ENCODE measurements at regions not wholly inside any gene's neighbourhood (a gene's known extent, or its start where the extent isn't known, plus 50 kb on each side); places are given as distances from the start of the nearest gene placed in this dataset.
"Not testable (repeated sequence)": the region's sequence is repeated elsewhere in the genome, so short reads cannot be mapped to it uniquely, and the experiment has no call there.

- DNase-seq (ENCODE audit: low spot score in 2 of 2) = no peak
- no peak for FAIRE-seq
Observed at GRCh38 chr7:132034748-132035416, 478.5 kb upstream of the PODXL start.

GRCh38 chr7:132030883-132031282, 474.5 kb upstream of the PODXL start:
- FAIRE-seq (no peak), DNase-seq (ENCODE audit: low spot score in 2 of 2) (no peak)

- peak in 1 of 2 donors; percentile 14 for DNase-seq (ENCODE audit: low spot score in 2 of 2)
- no peak for FAIRE-seq
Observed at GRCh38 chr7:132030086-132030568, 473.7 kb upstream of the PODXL start.

- FAIRE-seq = no peak
- DNase-seq (ENCODE audit: low spot score in 2 of 2) = peak; percentile 10 to 16
Observed at GRCh38 chr7:132029369-132030085, 473.1 kb upstream of the PODXL start.

- FAIRE-seq = no peak
- DNase-seq (ENCODE audit: low spot score in 2 of 2) = no peak
Observed at GRCh38 chr7:132028144-132028920, 471.9 kb upstream of the PODXL start.

DNA sequence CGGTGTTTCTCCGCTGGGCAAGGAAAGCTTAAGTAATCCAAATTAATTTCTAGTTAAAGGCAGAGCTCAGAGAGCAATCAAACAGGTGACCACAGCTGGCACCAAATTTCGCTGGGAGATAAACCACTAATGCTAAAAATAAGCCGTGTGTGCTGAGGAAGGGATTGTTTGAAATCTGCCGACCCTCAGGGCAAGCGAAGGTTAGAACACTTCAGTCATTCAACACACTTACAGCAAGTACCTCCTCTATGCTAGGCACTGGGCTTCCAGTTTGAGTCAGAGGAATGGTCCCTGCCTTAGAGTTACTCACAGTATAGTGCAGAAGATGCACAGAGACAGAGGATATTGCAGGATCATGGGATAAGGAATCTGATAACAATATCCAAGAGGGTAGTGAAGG, 467.9 kb upstream of the PODXL start:
- DNase-seq (ENCODE audit: low spot score in 2 of 2) = no peak
- FAIRE-seq = no peak

- DNase-seq (ENCODE audit: low spot score in 2 of 2) (no peak), FAIRE-seq (no peak)
Observed at GRCh38 chr7:132023466-132023865, 467.0 kb upstream of the PODXL start.

GRCh38 chr7:132022188-132022587, 465.8 kb upstream of the PODXL start:
- no peak for DNase-seq (ENCODE audit: low spot score in 2 of 2)
- no peak for FAIRE-seq

GRCh38 chr7:132019703-132020102, 463.3 kb upstream of the PODXL start:
- DNase-seq (ENCODE audit: low spot score in 2 of 2) = no peak
- no peak for FAIRE-seq

GRCh38 chr7:132009778-132010177, 453.4 kb upstream of the PODXL start:
- FAIRE-seq (no peak), DNase-seq (ENCODE audit: low spot score in 2 of 2) (no peak)

- FAIRE-seq (no peak), DNase-seq (ENCODE audit: low spot score in 2 of 2) (no peak)
Observed at GRCh38 chr7:132004529-132004928, 448.1 kb upstream of the PODXL start.

DNA sequence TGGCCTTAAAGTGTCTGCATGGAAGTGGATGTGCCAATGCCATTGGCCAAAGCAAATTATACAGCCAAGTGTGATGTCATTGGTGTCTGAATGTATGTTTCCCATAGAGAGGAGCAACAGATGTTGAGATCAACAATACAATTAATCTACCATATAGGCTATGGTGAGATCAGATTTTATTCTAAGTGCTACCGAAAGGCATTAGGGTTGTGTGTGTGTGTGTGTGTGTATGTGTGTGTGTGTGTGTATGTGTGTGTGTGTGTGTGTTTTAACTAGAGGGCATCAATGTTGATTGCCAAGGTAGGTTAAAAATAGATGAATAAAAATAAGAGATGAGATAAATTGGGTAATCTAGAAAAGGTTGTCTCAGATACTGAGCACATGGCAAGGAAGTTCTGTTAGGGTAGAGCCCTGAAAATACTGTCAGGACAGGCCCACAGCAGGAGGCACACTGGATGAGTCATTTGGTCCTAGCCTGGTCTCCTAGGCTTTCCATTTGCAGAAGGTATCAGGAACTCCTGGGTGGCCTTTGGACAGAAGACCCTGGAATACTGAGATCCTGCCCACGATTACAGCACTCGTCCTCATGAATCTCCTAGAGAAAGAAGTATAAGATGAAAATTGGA, 446.0 kb upstream of the PODXL start:
- FAIRE-seq (no peak), DNase-seq (ENCODE audit: low spot score in 2 of 2) (no peak)

- no peak for FAIRE-seq
- no peak for DNase-seq (ENCODE audit: low spot score in 2 of 2)
Observed at GRCh38 chr7:132001146-132001545, 444.7 kb upstream of the PODXL start.

DNA sequence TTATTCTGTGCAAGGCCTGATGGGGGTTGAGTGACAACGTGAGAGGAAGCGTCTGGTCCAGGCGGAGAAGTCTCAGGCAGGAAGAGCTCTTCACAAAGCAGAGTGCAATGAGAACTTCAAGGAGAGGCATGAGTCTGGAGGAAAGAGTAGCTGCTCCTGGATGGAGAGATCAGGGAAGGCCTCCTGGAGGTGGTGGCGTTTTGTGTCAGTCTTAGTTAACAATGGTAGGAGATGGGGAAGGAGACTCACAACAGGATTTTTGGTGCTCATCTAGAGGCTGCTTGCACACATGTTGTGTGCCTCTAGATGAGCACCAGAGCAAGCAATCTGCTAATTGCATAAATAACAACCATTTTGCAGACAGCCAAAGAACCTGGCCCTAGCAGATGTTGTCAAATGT, 442.8 kb upstream of the PODXL start:
- DNase-seq (ENCODE audit: low spot score in 2 of 2) (no peak), FAIRE-seq (no peak)

DNA sequence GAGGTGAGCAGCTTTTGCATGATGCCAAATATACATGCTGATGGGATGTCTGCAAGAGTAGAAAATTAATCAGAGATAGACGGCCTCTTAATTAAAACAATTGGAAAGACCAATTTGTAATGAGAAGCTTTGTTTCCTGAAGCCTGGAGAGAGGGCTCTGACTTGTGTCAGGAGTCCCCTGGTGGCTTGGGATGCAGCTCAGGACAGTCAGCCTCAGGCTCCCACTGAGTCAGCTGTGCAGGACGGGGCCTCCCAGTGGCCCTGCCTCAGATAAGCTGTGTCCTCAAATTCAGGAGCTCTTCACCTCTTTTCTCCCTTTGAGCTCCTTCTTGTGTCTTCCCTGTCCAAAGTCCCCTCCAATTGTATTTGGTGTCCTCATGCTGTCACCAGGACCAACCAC, 438.9 kb upstream of the PODXL start:
- no peak for DNase-seq (ENCODE audit: low spot score in 2 of 2)

DNA sequence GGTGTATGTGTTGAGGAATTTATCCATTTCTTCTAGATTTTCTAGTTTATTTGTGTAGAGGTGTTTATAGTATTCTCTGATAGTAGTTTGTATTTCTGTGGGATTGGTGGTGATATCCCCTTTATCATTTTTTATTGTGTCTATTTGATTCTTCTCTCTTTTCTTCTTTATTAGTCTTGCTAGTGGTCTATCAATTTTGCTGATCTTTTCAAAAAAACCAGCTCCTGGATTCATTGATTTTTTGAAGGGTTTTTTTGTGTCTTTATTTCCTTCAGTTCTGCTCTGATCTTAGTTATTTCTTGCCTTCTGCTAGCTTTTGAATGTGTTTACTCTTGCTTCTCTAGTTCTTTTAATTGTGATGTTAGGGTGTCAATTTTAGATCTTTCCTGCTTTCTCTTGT, 424.6 kb upstream of the PODXL start:
- DNase-seq (ENCODE audit: low spot score in 2 of 2); FAIRE-seq: not testable (repeated sequence)

More for the DNA sequence above, 438.9 kb upstream of the PODXL start:
- FAIRE-seq = no peak

DNA sequence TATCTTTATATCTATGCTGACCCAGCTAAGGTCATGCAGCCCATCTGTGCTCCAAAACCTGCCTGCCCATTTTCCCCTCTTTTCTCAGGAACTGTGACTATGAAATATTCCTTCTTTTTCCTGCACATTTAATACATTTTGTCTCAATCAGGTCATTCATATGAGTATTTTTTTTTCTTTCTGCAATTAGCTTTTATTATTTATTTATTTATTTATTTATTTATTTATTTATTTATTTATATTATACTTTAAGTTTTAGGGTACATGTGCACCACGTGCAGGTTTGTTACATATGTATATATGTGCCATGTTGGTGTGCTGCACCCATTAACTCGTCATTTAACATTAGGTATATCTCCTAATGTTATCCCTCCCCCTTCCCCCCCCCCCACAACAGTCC, 421.7 kb upstream of the PODXL start:
- not testable (repeated sequence) for FAIRE-seq; DNase-seq (ENCODE audit: low spot score in 2 of 2)

GRCh38 chr7:131976411-131976810, 420.0 kb upstream of the PODXL start:
- FAIRE-seq = no peak
- DNase-seq (ENCODE audit: low spot score in 2 of 2) = no peak

DNA sequence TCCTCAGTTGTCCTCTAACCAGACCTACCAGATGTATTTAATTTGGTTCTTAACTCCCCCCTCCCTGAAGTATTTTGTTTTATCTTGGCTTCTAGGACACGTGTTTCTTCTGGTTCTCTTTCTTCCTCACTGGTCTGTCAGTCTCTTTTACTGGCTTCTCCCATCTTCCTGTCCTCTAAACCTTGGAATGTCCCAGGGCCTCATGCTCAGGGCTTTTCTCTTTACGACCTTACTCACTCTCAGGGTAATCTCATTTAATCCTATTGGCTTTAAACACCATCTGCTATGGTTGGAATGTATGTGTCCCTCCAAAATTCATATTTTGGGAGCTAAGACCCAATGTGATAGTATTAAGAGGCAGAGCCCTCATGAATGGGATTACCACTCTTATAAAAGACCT, 418.2 kb upstream of the PODXL start:
- no peak for DNase-seq (ENCODE audit: low spot score in 2 of 2)
- FAIRE-seq = no peak

- no peak for FAIRE-seq
- DNase-seq (ENCODE audit: low spot score in 2 of 2) = no peak
Observed at GRCh38 chr7:131972251-131972650, 415.8 kb upstream of the PODXL start.

GRCh38 chr7:131970602-131971001, 414.2 kb upstream of the PODXL start:
- DNase-seq (ENCODE audit: low spot score in 2 of 2) (no peak), FAIRE-seq (no peak)

All from frontal cortex (tissue), 3 donors.